Peyer's patch (tissue), 4 donors: ENCODE measurements at regions not wholly inside any gene's neighbourhood (a gene's known extent, or its start where the extent isn't known, plus 50 kb on each side); places are given as distances from the start of the nearest gene placed in this dataset.

Experiments used
- DNase-seq, 3 donors: peaks; one replicate each; pipeline ENCODE4 v3.0.0-alpha.2; 2017 to 2019
- H3K27ac ChIP-seq, 4 donors: fragments of 200-600 bp; sonication (generic); one replicate each; pipeline ENCODE4 v1.5.1; 2016 to 2019
- H3K27me3 ChIP-seq, 2 donors: fragments of 200-600 bp; sonication (generic); one replicate each; pipeline ENCODE4 v1.5.1; 2019
- H3K36me3 ChIP-seq, 3 donors: fragments of 200-600 bp; sonication (generic); one replicate each; pipeline ENCODE4 v1.5.1; 2016 to 2019
- H3K4me1 ChIP-seq, 4 donors: fragments of 200-600 bp; sonication (generic); one replicate each; pipeline ENCODE4 v1.5.1; 2016 to 2019
- H3K4me3 ChIP-seq, 4 donors: fragments of 200-600 bp; sonication (generic); 1 replicate in 3 of 4; 2 replicates in 1 of 4; pipeline ENCODE4 v1.5.1; 2016 to 2019; ENCODE audit warnings: mild to moderate bottlenecking in 1 of 4
- H3K9me3 ChIP-seq, 4 donors: fragments of 200-600 bp; sonication (generic); one replicate each; pipeline ENCODE4 v1.5.1; 2016 to 2019; ENCODE audit warnings: mild to moderate bottlenecking in 1 of 4
- CTCF ChIP-seq, 6 experiments: fragments of 450-650 bp in 4 of 6; fragments of 200-600 bp in 2 of 6; sonication (generic) in 1 of 6; IDR thresholded peaks; one replicate each; pipeline ENCODE4 v1.5.1; 2017 to 2019; ENCODE audit warnings: antibody characterized with exemption in 6 of 6, mild to moderate bottlenecking in 3 of 6, moderate library complexity in 1 of 6
- POLR2A ChIP-seq, 2 donors: fragments of 450-650 bp; IDR thresholded peaks; one replicate each; pipeline ENCODE4 v1.5.1; 2017; ENCODE audit warnings: antibody characterized with exemption in 2 of 2, mild to moderate bottlenecking in 2 of 2, moderate library complexity in 2 of 2

DNA sequence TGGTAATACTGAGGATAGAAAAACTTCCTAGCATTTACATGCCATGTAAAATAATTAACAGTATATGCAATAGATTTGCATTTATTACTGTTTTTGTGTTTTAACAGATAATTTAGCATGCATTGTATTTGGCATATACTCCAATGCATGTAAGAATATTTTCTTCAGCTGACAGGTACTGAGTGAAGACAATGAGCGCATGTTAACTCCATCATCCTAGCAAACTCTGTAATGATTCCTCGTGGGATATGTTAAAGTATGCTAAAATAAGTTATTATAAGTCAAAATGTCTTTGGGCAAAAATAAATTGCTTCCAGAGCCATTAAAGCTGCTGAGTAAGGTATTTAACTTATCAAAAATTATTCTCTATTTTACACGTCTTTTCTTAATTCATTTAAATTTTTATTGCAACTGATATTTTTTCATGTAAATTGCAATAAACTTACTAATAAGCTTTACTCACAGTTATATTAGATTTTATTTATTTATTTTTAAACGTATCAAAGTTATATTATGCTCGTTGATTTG is 616.4 kb upstream of the NDST4 start:
- H3K27ac ChIP-seq = no peak overlapping the region
- no peak overlapping the region for H3K4me3 ChIP-seq
- no peaks in the 10 kb centered on the region for H3K4me1 ChIP-seq
- H3K27me3 ChIP-seq = no peaks in the 10 kb centered on the region
- no peak for TF ChIP-seq CTCF (IDR thresholded peaks at IDR 0.05)
- TF ChIP-seq POLR2A (IDR thresholded peaks at IDR 0.05) = no peak
- H3K9me3 ChIP-seq = no peaks in the 10 kb centered on the region
- H3K36me3 ChIP-seq = no peaks in the 10 kb centered on the region
- DNase-seq = no peak

GRCh38 chr4:115723621-115724020 is 610.2 kb upstream of the NDST4 start:
- no peak for DNase-seq
- Histone ChIP-seq H3K4me1 (no peaks in the 10 kb centered on the region), H3K4me3 (no peak overlapping the region)

GRCh38 chr4:115720611-115721010 is 607.2 kb upstream of the NDST4 start:
- DNase-seq = no peak
- no peaks in the 10 kb centered on the region for H3K9me3 ChIP-seq
- H3K27me3 ChIP-seq = no peaks in the 10 kb centered on the region
- H3K27ac ChIP-seq = no peak overlapping the region
- H3K36me3 ChIP-seq = no peaks in the 10 kb centered on the region
- no peak overlapping the region for H3K4me3 ChIP-seq
- TF ChIP-seq CTCF (IDR thresholded peaks at IDR 0.05) = no peak
- no peaks in the 10 kb centered on the region for H3K4me1 ChIP-seq

More at GRCh38 chr4:115723621-115724020, 610.2 kb upstream of the NDST4 start:
- Histone ChIP-seq H3K36me3 (no peaks in the 10 kb centered on the region), H3K27me3 (no peaks in the 10 kb centered on the region), H3K9me3 (no peaks in the 10 kb centered on the region), H3K27ac (no peak overlapping the region)
- TF ChIP-seq POLR2A (IDR thresholded peaks at IDR 0.05) = no peak
- TF ChIP-seq CTCF (IDR thresholded peaks at IDR 0.05) = no peak

- DNase-seq = no peak
- Histone ChIP-seq H3K4me3 (no peak overlapping the region), H3K9me3 (no peaks in the 10 kb centered on the region), H3K27me3 (no peaks in the 10 kb centered on the region), H3K36me3 (no peaks in the 10 kb centered on the region), H3K4me1 (no peaks in the 10 kb centered on the region), H3K27ac (no peak overlapping the region)
- no peak for TF ChIP-seq POLR2A (IDR thresholded peaks at IDR 0.05)
- TF ChIP-seq CTCF (IDR thresholded peaks at IDR 0.05) = no peak
Observed at GRCh38 chr4:115711575-115711974, 598.2 kb upstream of the NDST4 start.

- Histone ChIP-seq H3K9me3 (no peaks in the 10 kb centered on the region), H3K36me3 (no peaks in the 10 kb centered on the region), H3K4me3 (no peak overlapping the region), H3K27ac (no peak overlapping the region), H3K27me3 (no peaks in the 10 kb centered on the region), H3K4me1 (no peaks in the 10 kb centered on the region)
- TF ChIP-seq POLR2A (IDR thresholded peaks at IDR 0.05) (no peak), CTCF (IDR thresholded peaks at IDR 0.05) (no peak)
- no peak for DNase-seq
Observed at GRCh38 chr4:115688961-115689360, 575.5 kb upstream of the NDST4 start.
